Heart right ventricle (tissue), 16 donors: ENCODE measurements at regions not wholly inside any gene's neighbourhood (a gene's known extent, or its start where the extent isn't known, plus 50 kb on each side); places are given as distances from the start of the nearest gene placed in this dataset.

Experiments
- ATAC-seq, 8 donors: fragments of 200-7000 bp; cut with Tn5 transposase; one replicate each; pipeline ENCODE4 v1.9.1; 2020; ENCODE audit warnings: mild to moderate bottlenecking in 8 of 8, moderate library complexity in 8 of 8, moderate number of reproducible peaks in 1 of 8
- DNase-seq, 2 donors: peaks; one replicate each; pipeline ENCODE4 v3.0.0-alpha.2; 2020
- H3K27ac ChIP-seq, 10 donors: fragments of 200-600 bp; sonication (generic) in 2 of 10; one replicate each; pipeline versions ENCODE4 v1.5.0 to v1.8.0; 2020 to 2022; ENCODE audit warnings: mild to moderate bottlenecking in 3 of 10
- H3K27me3 ChIP-seq, 7 donors: fragments of 200-600 bp; one replicate each; pipeline ENCODE4 v1.8.0; 2021 to 2022; ENCODE audit warnings: mild to moderate bottlenecking in 2 of 7
- H3K36me3 ChIP-seq, 9 donors: fragments of 200-600 bp; sonication (generic) in 1 of 9; one replicate each; pipeline versions ENCODE4 v1.5.0 to v1.8.0; 2020 to 2022; ENCODE audit warnings: mild to moderate bottlenecking in 2 of 9
- H3K4me1 ChIP-seq, 9 donors: fragments of 200-600 bp; sonication (generic) in 1 of 9; one replicate each; pipeline versions ENCODE4 v1.5.0 to v1.8.0; 2020 to 2022; ENCODE audit warnings: mild to moderate bottlenecking in 4 of 9
- H3K4me3 ChIP-seq, 10 donors: fragments of 200-600 bp; sonication (generic) in 2 of 10; one replicate each; pipeline versions ENCODE4 v1.5.0 to v1.8.0; 2020 to 2022; ENCODE audit warnings: mild to moderate bottlenecking in 7 of 10, moderate library complexity in 2 of 10
- H3K9me3 ChIP-seq, 11 donors: fragments of 200-600 bp in 10 of 11; sonication (generic) in 2 of 11; one replicate each; pipeline versions ENCODE4 v1.5.0 to v1.8.0; 2013 to 2022; ENCODE audit warnings: mild to moderate bottlenecking in 2 of 11, control low read depth in 1 of 11, moderate library complexity in 1 of 11
- WGBS, 2 donors: extraction: QIAGEN DNeasy Blood & Tissue Kit; methylation state at CpG; one replicate each; pipeline ENCODE4 v1.1.7; 2013; ENCODE audit warnings: inconsistent platforms in 1 of 2; 5-methylcytosine and 5-hydroxymethylcytosine counted together
- intact Hi-C, 10 donors: fragments of 100-400 bp; cut with DNase I; formaldehyde crosslinking; loops; one replicate each; pipeline versions ENCODE4 v1.11.1 to v1.14.2; 2022
- TF ChIP-seq, protein P1 (sequence below), 9 donors: fragments of 200-600 bp; sonication (generic) in 2 of 9; IDR thresholded peaks; one replicate each; pipeline versions ENCODE4 v1.5.0 to v1.8.0; 2021 to 2022; ENCODE audit warnings: antibody characterized with exemption in 9 of 9, mild to moderate bottlenecking in 5 of 9, moderate library complexity in 1 of 9
- donor health status: Arrhythmogenic right ventricular cardiomyopathy.
- donor health status: ischemic (EF 13 %, LVEDD 7.1; RV severe dilation, severe dysfunction).
- donor health status: healthy with polysubstance abuse.
- donor health status: DM: no; HTN: yes; CAD: no.
- donor health status: DM: no; HTN: no; CAD: no.
- donor health status: ischemic (EF 25% LVEDD 6.9; RV normal size, moderate dysfunction).
- donor health status: ischemic (EF 25% LVEDD 5.7; RV mildly dilated, moderate dysfunction).
- donor health status: healthy.
- donor health status: DM: yes; HTN: yes; CAD: no.
- donor health status: Ischemic cardiomyopathy.
- donor health status: ischemic (EF 35%, LVEDD 5.7; RV mildly dilated, moderate dysfunction).
- donor health status: nonischemic (EF 11% LVEDD 7.7; RV severe dilation, severe dysfunction).
- donor health status: DM: yes; HTN: yes; CAD: no.
- donor health status: PGD.
- donor health status: ischemic (EF 29% LVEDD 5.4; RV normal size, mild dysfunction).
- donor health status: nonischemic (EF 23%, LVEDD 6.1; RV moderate dilation, normal function).

DNA sequence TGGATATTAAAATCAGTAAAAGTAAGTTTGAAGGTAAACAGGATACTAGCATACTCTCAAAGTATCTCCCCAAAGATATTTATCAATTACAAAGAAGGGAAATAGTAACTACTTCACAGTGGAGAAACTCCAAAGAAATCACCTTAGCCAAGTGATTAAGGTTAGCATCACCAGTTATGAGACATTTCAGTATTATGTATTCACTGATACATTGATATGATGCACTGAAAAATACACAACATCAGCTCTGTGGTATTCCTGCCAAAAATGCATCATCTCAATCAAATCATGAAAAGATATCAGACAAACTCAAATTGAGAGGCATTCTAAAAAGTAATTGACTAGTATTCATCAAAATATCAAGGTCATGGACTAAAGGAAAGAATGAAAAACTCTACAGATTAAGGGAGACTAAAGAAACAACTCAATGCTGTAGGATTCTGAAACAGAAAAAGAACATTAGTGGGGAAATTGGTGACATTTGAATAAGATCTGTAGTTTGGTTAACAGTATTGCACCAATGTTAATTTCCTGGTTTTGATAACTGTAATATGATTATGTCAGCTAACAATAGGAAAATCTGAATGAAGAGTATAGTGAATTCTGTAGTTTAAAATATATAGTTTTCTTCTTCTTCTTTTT, 215.4 kb downstream of the UACA start:
- Histone ChIP-seq H3K27ac (no peak overlapping the region), H3K27me3 (no peaks in the 10 kb centered on the region), H3K4me3 (no peak overlapping the region), H3K4me1 (no peaks in the 10 kb centered on the region), H3K36me3 (no peaks in the 10 kb centered on the region), H3K9me3 (peaks cover 0 to 3% (median 0%) of the 10 kb centered on the region in 11 donors)
- intact Hi-C loops = no loop called here
- ATAC-seq (no peak), DNase-seq (no peak)
- TF ChIP-seq, protein P1, sequence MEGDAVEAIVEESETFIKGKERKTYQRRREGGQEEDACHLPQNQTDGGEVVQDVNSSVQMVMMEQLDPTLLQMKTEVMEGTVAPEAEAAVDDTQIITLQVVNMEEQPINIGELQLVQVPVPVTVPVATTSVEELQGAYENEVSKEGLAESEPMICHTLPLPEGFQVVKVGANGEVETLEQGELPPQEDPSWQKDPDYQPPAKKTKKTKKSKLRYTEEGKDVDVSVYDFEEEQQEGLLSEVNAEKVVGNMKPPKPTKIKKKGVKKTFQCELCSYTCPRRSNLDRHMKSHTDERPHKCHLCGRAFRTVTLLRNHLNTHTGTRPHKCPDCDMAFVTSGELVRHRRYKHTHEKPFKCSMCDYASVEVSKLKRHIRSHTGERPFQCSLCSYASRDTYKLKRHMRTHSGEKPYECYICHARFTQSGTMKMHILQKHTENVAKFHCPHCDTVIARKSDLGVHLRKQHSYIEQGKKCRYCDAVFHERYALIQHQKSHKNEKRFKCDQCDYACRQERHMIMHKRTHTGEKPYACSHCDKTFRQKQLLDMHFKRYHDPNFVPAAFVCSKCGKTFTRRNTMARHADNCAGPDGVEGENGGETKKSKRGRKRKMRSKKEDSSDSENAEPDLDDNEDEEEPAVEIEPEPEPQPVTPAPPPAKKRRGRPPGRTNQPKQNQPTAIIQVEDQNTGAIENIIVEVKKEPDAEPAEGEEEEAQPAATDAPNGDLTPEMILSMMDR (IDR thresholded peaks at IDR 0.05) = no peak

DNA sequence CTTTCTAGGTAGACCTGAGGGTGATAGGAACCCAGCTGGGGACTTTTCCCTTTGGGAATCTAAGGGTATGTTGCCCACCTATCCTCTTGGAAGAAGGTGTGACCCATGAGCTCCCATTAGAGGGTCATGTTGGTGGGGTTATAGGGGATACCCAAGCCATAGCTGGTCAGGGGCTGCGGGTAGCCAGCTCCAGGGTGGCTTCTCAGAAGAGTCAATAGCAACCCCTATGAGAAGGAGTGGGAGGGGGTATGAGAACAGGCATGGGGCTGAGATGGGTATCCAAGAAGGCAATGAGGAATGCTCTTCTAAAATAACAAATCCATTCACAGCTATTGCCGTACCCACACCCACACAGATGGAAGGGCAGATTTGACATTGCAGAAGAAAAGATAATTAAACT, 217.8 kb downstream of the UACA start:
- Histone ChIP-seq H3K27ac (no peak overlapping the region), H3K36me3 (no peaks in the 10 kb centered on the region), H3K9me3 (no peaks in the 10 kb centered on the region), H3K4me3 (no peak overlapping the region), H3K27me3 (peaks cover 0 to 11% (median 0%) of the 10 kb centered on the region in 7 donors), H3K4me1 (no peaks in the 10 kb centered on the region)
- no peak for ATAC-seq
- DNase-seq = no peak
- TF ChIP-seq, protein P1 (IDR thresholded peaks at IDR 0.05) = no peak
- intact Hi-C loops = no loop called here
- 94 to 95% methylated on average over 2 of the region's 2 CpGs for WGBS, 2 donors

DNA sequence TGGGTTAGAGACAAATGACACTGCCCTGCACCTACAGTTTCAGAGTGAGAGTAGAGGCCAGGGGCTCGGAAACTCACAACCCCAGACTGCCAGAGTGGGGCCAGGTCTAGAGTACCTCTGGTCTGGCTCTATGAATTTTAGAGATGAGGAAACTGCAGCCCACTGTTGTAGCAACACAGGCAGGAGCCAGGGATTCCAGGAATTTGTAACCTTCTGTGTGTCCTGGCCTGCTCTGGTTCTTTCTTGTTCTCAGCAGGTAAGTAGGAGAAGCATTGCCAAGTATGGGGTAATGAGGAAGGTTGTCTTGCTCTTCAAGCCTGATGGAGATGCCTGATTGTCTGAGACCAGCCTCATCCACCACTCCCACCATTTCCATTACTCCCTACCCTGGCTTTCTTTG, 221.8 kb downstream of the UACA start:
- TF ChIP-seq, protein P1 (IDR thresholded peaks at IDR 0.05) = no peak
- ATAC-seq (no peak), DNase-seq (no peak)
- no peak overlapping the region for H3K4me3 ChIP-seq
- WGBS, 2 donors = 96 to 100% methylated on average over 1 of the region's 1 CpG
- intact Hi-C loops = no loop called here
- H3K9me3 ChIP-seq = no peaks in the 10 kb centered on the region
- no peak overlapping the region for H3K27ac ChIP-seq
- peaks cover 0 to 36% (median 15%) of the 10 kb centered on the region in 7 donors for H3K27me3 ChIP-seq
- no peaks in the 10 kb centered on the region for H3K4me1 ChIP-seq
- no peaks in the 10 kb centered on the region for H3K36me3 ChIP-seq

DNA sequence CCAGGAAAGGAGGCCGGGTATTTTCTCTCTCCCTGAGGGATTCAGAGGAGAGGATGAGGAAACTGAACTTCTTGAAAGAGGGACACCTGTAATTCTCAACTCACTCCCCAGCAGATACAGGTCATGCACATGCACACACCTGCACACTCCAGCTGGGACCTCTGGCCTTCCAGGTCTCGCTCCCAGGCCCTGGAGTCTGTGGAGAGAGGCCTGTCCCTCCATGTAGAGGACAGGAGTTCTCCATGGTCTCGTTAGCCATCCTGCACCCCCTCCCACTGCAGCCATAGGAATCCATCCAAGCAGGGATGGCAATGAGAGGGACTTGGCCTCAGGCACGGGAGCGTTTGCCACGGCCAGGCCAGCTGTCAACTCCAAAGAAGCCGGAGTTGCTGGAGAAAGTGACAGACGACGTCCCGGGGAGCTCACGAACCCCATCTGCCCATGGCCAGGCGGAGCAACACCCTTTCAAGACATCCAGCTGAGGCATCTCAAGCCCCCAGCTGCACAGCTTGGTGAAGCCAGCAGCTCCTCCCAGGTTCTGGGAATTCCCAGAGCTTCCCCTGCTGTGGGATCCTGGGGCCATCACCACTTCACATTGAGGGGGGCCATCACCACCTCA, 223.3 kb downstream of the UACA start:
- DNase-seq (no peak), ATAC-seq (no peak)
- H3K27ac ChIP-seq = no peak overlapping the region
- 53 to 57% methylated on average over 12 of the region's 12 CpGs for WGBS, 2 donors
- TF ChIP-seq, protein P1 (IDR thresholded peaks at IDR 0.05) = no peak
- H3K36me3 ChIP-seq = no peaks in the 10 kb centered on the region
- no peak overlapping the region for H3K4me3 ChIP-seq
- peaks cover 0 to 43% (median 15%) of the 10 kb centered on the region in 7 donors for H3K27me3 ChIP-seq
- intact Hi-C loops = no loop called here
- no peaks in the 10 kb centered on the region for H3K9me3 ChIP-seq
- H3K4me1 ChIP-seq = peaks cover 0 to 11% (median 0%) of the 10 kb centered on the region in 9 donors
